ENCODE measurements at regions not wholly inside any gene's neighbourhood (a gene's known extent, or its start where the extent isn't known, plus 50 kb on each side); places are given as distances from the start of the nearest gene placed in this dataset.

GRCh38 chr10:52440612-52441285 is 126.7 kb downstream of the DKK1 start:
- no peak for DNase-seq (ENCODE audit: low spot score)

GRCh38 chr10:52442576-52442975 is 128.5 kb downstream of the DKK1 start:
- no peak for DNase-seq (ENCODE audit: low spot score)

DNA sequence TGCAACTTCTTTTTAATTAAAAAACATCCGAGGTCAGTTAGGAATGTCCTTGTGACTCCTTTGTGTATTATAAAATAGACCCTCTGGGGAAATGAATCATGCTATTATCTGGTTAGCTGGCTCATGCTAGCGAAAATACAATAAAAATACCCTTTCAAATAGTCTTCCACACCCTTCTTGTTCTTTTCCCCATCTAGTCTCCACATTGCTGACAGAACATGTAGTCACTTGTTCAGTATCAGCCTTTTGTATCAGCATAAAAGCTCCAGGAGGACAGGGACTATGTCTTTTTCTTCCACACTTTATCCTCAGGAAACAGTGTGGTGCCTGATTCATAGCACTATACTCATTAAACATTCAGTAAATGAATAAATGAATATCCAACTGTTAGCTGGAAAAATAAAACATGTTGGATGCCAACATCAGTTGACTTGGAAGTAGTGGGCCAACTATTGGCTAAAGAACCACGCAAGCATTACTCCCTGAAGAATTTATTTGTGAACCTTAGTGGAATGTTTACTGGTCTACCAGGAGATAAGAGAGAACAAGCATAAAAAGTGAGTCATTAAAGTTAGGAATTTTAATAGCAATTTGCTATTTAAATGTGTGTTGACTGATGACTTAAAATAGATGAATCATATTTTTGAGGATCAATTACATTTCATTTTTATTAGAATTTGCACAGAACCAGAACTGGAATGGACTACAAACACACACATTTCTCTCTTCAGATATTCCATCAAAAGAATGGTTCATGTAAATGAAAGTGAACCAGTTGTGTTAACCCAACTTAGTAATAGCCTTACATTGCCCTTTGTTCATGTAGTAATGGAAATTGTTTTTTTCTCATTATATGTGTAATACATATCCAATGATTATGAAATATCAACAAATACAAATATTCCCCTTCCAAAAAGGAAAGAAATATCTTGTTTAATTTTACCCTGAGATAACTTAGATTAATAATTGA is 129.6 kb downstream of the DKK1 start:
- DNase-seq (ENCODE audit: low spot score) = peak; percentile 63

GRCh38 chr10:52446391-52446790 is 132.3 kb downstream of the DKK1 start:
- DNase-seq (ENCODE audit: low spot score) = no peak

- no peak for DNase-seq (ENCODE audit: low spot score)
Measured at GRCh38 chr10:52447931-52448353, 133.9 kb downstream of the DKK1 start.

GRCh38 chr10:52450762-52451291 is 136.7 kb downstream of the DKK1 start:
- DNase-seq (ENCODE audit: low spot score) = no peak

GRCh38 chr10:52451817-52452216 is 137.7 kb downstream of the DKK1 start:
- DNase-seq (ENCODE audit: low spot score) = peak; percentile 71

DNA sequence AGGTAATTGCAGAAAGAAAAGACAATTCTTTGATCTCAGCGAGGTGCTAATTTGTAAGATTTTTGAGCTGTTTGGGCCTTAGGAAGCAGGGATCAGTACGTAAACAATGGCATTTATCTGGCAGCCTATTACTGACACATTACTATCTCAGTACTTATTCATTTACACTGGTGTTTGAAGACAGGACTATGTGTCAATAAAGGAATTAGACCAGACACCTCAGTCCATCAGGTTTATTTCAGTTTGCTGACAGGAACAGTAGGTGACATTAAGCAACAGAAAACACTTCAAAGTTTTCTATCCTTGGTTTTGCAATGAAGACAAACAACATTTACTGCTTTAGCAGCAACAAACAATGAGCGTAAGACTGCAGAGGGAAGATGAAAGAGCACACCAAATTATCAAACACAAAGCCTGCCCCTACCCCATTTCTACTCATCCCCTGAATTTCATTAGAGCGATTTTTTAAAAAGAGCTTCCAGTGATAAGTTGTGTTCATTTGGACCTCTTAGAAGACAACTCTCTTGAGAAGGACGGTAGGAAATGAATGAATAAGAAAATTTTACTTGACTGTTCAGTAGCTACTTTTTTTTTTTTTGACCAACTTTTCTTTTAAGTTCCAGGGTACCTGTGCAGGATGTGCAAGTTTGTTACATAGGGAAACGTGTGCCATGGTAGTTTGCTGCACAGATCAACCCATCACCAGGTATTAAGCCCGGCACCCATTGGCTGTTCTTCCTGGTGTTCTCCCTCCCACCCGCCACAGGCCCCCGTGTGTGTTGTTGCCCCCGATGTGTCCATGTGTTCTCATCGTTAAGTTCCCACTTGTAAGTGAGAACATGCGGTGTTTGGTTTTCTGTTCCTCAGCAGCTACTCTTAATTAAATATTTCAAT is 138.8 kb downstream of the DKK1 start:
- no peak for DNase-seq (ENCODE audit: low spot score)

- DNase-seq (ENCODE audit: low spot score) = no peak
Measured at GRCh38 chr10:52453501-52453900, 139.4 kb downstream of the DKK1 start.

- DNase-seq (ENCODE audit: low spot score) = no peak
Measured at GRCh38 chr10:52454491-52454890, 140.4 kb downstream of the DKK1 start.

DNA sequence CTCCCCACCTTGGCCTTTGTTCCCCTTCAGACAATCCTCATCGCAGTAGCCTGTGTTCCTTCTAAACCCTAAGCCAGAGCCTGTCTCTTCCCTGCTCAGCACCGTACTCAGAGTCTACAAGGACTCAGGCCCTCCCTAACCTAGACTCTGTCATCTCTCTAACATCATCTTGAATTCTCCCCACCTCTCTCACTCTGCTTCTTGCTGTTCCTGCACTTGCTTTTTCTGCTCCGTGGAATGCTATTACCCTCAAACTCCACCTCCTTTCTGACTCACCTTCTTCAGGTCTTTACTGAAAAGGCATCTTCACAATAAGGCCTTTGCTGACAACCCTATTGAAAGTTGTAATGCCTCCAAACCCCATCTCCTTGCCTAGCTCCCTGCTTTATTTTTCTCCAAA is 141.0 kb downstream of the DKK1 start:
- DNase-seq (ENCODE audit: low spot score) = no peak

DNA sequence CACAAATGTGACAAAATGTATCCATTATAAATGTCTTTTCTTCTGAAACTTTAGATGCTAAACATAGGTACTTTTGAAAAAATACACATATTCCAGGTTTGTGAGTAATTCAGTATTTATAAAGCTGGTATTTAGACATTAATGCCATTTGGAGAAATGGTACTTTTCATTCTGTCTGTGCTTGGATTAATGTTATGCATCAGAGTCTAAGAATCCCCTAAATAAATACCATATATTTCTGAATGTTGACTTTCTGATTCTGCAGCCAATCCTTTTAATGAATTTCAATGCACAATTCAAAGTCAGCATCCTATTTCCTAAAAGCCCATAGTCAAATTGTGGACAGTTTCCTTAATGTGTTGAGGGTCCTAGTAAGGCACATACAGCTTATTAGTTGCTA is 145.0 kb downstream of the DKK1 start:
- DNase-seq (ENCODE audit: low spot score) = no peak

- DNase-seq (ENCODE audit: low spot score) = no peak
Measured at GRCh38 chr10:52463826-52464225, 149.7 kb downstream of the DKK1 start.

DNA sequence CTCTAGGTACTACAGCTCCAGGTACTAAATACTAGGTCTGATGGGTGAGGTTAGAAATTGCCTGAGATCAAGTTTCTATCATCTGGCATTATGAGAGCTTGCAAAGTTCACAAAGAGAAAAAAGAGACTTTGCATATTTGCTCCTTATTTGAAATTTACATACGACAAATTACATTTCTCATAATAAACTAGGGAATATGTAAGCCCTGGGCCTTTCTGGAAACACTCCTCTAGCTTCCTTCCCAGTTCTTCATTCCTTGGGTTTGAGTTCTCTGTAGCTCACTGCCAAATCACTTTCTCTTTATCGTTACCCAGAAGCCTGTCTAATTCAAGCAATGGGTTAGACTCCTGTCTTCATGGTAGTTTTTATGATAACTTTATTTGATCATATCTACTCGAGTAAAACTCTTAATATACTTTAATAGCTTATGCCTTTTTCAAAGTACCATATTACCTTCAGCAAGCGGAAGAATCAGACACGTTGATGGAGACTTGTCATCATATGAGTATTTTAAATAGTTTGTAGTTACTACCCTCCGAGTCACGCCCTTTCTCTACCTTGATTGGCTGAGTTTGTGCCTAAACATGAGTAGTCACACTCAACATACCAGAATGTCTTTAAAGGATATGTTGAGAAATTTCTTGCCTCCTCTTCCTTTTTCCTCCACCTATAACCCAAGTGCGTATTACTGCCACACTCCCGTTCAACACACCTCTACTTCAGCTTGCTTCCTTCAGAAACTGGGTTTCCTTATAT is 150.5 kb downstream of the DKK1 start:
- no peak for DNase-seq (ENCODE audit: low spot score)

GRCh38 chr10:52465202-52465601 is 151.1 kb downstream of the DKK1 start:
- DNase-seq (ENCODE audit: low spot score) = no peak

DNA sequence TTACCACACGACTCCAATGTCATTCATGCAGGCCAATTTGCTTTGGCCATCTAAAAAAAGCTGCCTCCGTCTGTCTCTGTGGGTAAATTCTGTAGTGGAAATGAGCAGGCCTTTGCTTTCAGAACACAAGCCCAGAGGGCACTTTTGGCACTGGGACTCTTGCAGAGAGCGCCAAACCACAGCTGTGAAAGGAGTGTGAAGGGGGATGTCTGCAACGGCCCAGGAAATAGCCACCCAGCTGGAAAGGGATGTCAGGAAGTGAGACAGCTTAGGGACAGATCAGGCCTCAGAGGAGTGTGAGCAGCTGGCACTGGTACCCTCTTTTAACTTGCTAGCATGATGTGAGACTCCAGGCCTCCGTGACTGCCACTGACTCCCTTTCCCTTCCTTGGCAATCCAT is 152.4 kb downstream of the DKK1 start:
- DNase-seq (ENCODE audit: low spot score) = peak; percentile 52

DNA sequence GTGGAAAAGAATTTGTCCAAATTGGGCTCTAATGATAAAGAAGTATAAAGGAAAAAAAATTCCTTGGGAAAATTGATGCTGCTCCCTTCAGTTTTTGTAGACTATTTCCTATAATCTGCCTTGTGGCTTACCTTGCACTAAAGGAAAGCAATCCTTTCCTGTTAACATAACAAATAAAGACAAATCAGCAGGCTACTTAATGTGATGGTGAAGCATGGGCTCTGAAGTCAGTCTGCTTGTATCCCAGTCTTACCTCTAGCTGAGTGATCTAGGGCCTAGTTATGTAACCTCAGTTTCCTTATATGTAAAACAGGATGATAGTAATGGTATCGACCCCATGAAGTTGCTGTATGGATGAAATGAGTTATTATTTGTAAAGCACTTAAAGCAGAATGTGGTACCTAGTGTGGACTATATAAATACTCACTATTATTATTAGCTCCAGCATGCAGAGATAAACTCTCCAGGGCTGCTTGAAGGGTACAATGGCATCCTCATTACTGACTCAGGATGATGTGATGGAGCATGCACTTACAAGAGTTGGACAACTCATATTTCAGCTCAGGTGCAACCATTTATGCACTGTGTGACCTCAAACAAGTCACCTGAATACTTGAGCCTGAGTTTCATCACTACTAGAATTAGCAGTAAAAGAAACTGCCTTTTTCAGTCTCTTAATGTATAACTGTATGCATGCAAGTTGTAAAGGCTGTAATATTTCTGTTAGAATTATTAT is 156.1 kb downstream of the DKK1 start:
- DNase-seq (ENCODE audit: low spot score) = no peak

DNA sequence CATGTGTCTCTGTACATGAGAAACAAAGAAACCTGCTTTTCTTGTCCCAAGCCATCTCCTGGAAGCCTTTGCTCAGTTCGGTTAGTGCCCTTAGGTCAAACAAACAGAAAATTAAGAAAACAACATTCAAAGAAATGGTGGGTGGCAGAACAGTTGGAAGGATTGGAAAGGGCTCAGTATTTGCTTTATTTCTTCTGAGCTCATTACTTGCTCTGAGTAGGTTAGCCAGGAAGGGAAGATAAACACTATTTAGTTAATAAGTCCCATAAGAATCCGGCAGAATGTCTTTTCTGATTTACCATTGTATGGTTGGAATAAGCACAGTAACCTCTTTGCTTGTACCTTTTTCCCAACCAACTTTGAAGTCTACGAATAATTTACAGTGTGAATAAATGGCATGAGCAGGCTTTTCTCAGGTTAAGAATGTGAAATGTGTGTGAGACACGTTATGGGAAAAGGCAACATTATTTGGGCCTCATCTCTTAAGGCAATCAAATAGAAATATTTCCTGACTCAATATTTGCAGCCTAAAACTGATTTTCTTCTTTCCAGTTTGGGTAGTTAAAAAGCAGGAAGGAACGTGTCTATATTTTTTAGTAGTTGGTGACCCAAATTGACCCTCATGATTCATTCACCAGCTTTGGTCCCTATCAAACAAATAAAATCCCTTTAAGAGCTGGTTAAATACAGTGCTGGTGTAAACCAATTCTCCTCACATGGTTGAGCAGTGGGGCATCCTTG is 158.5 kb downstream of the DKK1 start:
- DNase-seq (ENCODE audit: low spot score) = no peak

- no peak for DNase-seq (ENCODE audit: low spot score)
Measured at GRCh38 chr10:52474265-52474664, 160.2 kb downstream of the DKK1 start.

DNA sequence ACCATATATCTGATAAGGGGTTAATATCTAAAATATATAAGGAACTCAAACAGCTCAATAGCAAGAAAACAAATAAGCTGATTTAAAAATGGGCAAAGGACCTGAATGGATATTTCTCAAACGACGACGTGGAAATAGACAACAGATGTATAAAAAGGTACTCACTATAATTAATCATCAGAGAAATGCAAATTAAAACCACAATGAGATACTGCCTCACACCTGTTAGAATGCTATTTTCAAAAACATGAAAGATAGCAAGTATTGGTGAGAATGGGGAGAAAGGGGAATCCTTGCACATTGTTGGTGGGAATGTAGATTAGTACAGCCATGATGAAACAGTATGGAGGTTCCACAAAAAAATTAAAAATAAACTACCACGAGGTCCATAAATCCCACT is 163.2 kb downstream of the DKK1 start:
- no peak for DNase-seq (ENCODE audit: low spot score)
